Right lobe of liver (tissue), 6 donors: ENCODE measurements at regions not wholly inside any gene's neighbourhood (a gene's known extent, or its start where the extent isn't known, plus 50 kb on each side); places are given as distances from the start of the nearest gene placed in this dataset.
A peak's percentile ranks its signal among the peaks of the same experiment; 100 is the strongest.

ENCODE experiments used
- ATAC-seq, 4 donors: fragments of 200-7000 bp; cut with Tn5 transposase; one replicate each; pipeline ENCODE4 v1.9.1; 2020; ENCODE audit warnings: mild to moderate bottlenecking in 4 of 4, moderate library complexity in 4 of 4
- DNase-seq, 3 donors: peaks; one replicate each; pipeline ENCODE4 v3.0.0-alpha.2; 2020
- H3K27ac ChIP-seq, 3 donors: fragments of 200-600 bp; one replicate each; pipeline ENCODE4 v1.8.0; 2022
- H3K27me3 ChIP-seq, 2 donors: fragments of 200-600 bp; one replicate each; pipeline ENCODE4 v1.8.0; 2022
- H3K36me3 ChIP-seq, 4 donors: fragments of 200-600 bp; sonication (generic) in 1 of 4; one replicate each; pipeline versions ENCODE4 v1.5.1 to v1.8.0; 2017 to 2022; ENCODE audit warnings: control low read depth in 1 of 4
- H3K4me1 ChIP-seq, 4 donors: fragments of 200-600 bp; sonication (generic) in 1 of 4; one replicate each; pipeline versions ENCODE4 v1.5.1 to v1.8.0; 2017 to 2022; ENCODE audit warnings: control low read depth in 1 of 4
- H3K4me3 ChIP-seq, 3 donors: fragments of 200-600 bp; one replicate each; pipeline ENCODE4 v1.8.0; 2022
- H3K9me3 ChIP-seq, 4 donors: fragments of 200-600 bp; sonication (generic) in 1 of 4; one replicate each; pipeline versions ENCODE4 v1.5.1 to v1.8.0; 2017 to 2022; ENCODE audit warnings: control low read depth in 1 of 4
- CTCF ChIP-seq, 4 donors: fragments of 200-600 bp in 3 of 4; fragments of 450-650 bp in 1 of 4; IDR thresholded peaks; one replicate each; pipeline versions ENCODE4 v1.5.1 to v1.8.0; 2016 to 2022; ENCODE audit warnings: antibody characterized with exemption in 4 of 4, mild to moderate bottlenecking in 2 of 4
- POLR2A ChIP-seq: fragments of 450-650 bp; IDR thresholded peaks from one replicate; pipeline ENCODE4 v1.6.1; 2017; ENCODE audit warnings: antibody characterized with exemption, mild to moderate bottlenecking
- WGBS: methylation state at CpG from one replicate; pipeline ENCODE4 v1.1.6; 2018; ENCODE audit warnings: low coverage, low lambda C conversion rate; ENCODE audit not compliant: insufficient coverage; ENCODE audit errors: missing lambda C conversion rate; 5-methylcytosine and 5-hydroxymethylcytosine counted together
- intact Hi-C, 2 donors: fragments of 100-400 bp; cut with DNase I; formaldehyde crosslinking; loops; one replicate each; pipeline versions ENCODE4 v1.11.2 to v1.14.1; 2022
- donor health status: DM: no; HTN: yes; CAD: no.
- donor health status: DM: no; HTN: no; CAD: no.
- donor health status: DM: no; HTN: no; CAD: no.
- donor health status: DM: no; HTN: yes; CAD: no.
- donor health status: DM: no; HTN: yes; CAD: no.

GRCh38 chr4:114156371-114156770 is 176.9 kb upstream of the ARSJ start:
- DNase-seq: no peak
- TF ChIP-seq CTCF (IDR thresholded peaks at IDR 0.05) (no peak), POLR2A (no peak)
- no peak overlapping the region for H3K4me3 ChIP-seq
- no peak overlapping the region for H3K27ac ChIP-seq
- H3K4me1 ChIP-seq: no peaks in the 10 kb centered on the region
- H3K27me3 ChIP-seq: no peaks in the 10 kb centered on the region
- no peaks in the 10 kb centered on the region for H3K36me3 ChIP-seq
- H3K9me3 ChIP-seq: no peaks in the 10 kb centered on the region
- no peak for ATAC-seq
- 58% methylated on average over 1 of the region's 1 CpG for WGBS
- intact Hi-C loops: no loop called here

- DNase-seq: no peak
- intact Hi-C loops: no loop called here
- Histone ChIP-seq H3K4me3 (no peak overlapping the region), H3K4me1 (no peaks in the 10 kb centered on the region), H3K27me3 (no peaks in the 10 kb centered on the region), H3K9me3 (no peaks in the 10 kb centered on the region), H3K27ac (no peak overlapping the region), H3K36me3 (no peaks in the 10 kb centered on the region)
- TF ChIP-seq POLR2A (no peak), CTCF (IDR thresholded peaks at IDR 0.05) (no peak)
- ATAC-seq: peak in 1 of 4 donors; percentile 58
Observed at GRCh38 chr4:114161809-114162208, 182.4 kb upstream of the ARSJ start.

GRCh38 chr4:114163051-114163450 is 183.6 kb upstream of the ARSJ start:
- Histone ChIP-seq H3K36me3 (no peaks in the 10 kb centered on the region), H3K9me3 (no peaks in the 10 kb centered on the region), H3K4me3 (no peak overlapping the region), H3K27ac (no peak overlapping the region), H3K4me1 (no peaks in the 10 kb centered on the region), H3K27me3 (no peaks in the 10 kb centered on the region)
- WGBS: 84% methylated on average over 4 of the region's 4 CpGs
- DNase-seq (no peak), ATAC-seq (no peak)
- TF ChIP-seq CTCF (IDR thresholded peaks at IDR 0.05) (no peak), POLR2A (no peak)
- intact Hi-C loops: no loop called here

GRCh38 chr4:114173968-114174367 is 194.5 kb upstream of the ARSJ start:
- no peaks in the 10 kb centered on the region for H3K27me3 ChIP-seq
- no peaks in the 10 kb centered on the region for H3K36me3 ChIP-seq
- TF ChIP-seq POLR2A: no peak
- no peak for TF ChIP-seq CTCF (IDR thresholded peaks at IDR 0.05)
- no peaks in the 10 kb centered on the region for H3K4me1 ChIP-seq
- H3K9me3 ChIP-seq: no peaks in the 10 kb centered on the region
- no peak overlapping the region for H3K27ac ChIP-seq
- no peak overlapping the region for H3K4me3 ChIP-seq
- WGBS: 57% methylated on average over 3 of the region's 3 CpGs
- ATAC-seq (no peak), DNase-seq (no peak)
- intact Hi-C loops: no loop called here

- Histone ChIP-seq H3K4me1 (no peaks in the 10 kb centered on the region), H3K27ac (no peak overlapping the region), H3K27me3 (no peaks in the 10 kb centered on the region), H3K36me3 (no peaks in the 10 kb centered on the region), H3K4me3 (no peak overlapping the region), H3K9me3 (no peaks in the 10 kb centered on the region)
- WGBS: 53% methylated on average over 2 of the region's 2 CpGs
- no peak for ATAC-seq
- DNase-seq: no peak
- TF ChIP-seq POLR2A (no peak), CTCF (IDR thresholded peaks at IDR 0.05) (no peak)
- intact Hi-C loops: no loop called here
Observed at GRCh38 chr4:114177628-114178027, 198.2 kb upstream of the ARSJ start.
